OCI-LY1 (cell line): ENCODE measurements at regions not wholly inside any gene's neighbourhood (a gene's known extent, or its start where the extent isn't known, plus 50 kb on each side); places are given as distances from the start of the nearest gene placed in this dataset.

Experiments
- H2AFZ ChIP-seq: fragments of 200-600 bp; sonication (generic), shearing (Covaris generic); 2 replicates; pipeline ENCODE4 v1.6.0; 2014; ENCODE audit warnings: antibody characterized with exemption, mild to moderate bottlenecking, low read length
- H3F3A ChIP-seq: fragments of 200-600 bp; sonication (generic), shearing (Covaris generic); 2 replicates; pipeline ENCODE4 v1.6.0; 2014; ENCODE audit warnings: mild to moderate bottlenecking, antibody characterized with exemption, low read length, moderate library complexity; ENCODE audit not compliant: insufficient read depth
- H3K27ac ChIP-seq: fragments of 200-600 bp; sonication (generic); 2 replicates; pipeline ENCODE4 v1.5.1; 2014; ENCODE audit warnings: low read length, mixed run types, mild to moderate bottlenecking, low read depth; ENCODE audit not compliant: poor library complexity, severe bottlenecking
- H3K27me3 ChIP-seq: fragments of 200-600 bp; sonication (generic); 2 replicates; pipeline ENCODE4 v1.6.0; 2014; ENCODE audit warnings: antibody characterized with exemption, mild to moderate bottlenecking, low read length, moderate library complexity; ENCODE audit not compliant: insufficient read depth
- H3K36me3 ChIP-seq: fragments of 200-600 bp; sonication (generic); 2 replicates; pipeline ENCODE4 v1.6.1; 2014; ENCODE audit warnings: mild to moderate bottlenecking, antibody characterized with exemption, low read length, moderate library complexity, mixed read lengths; ENCODE audit not compliant: insufficient read depth
- H3K4me1 ChIP-seq: fragments of 200-600 bp; sonication (generic); 2 replicates; pipeline ENCODE4 v1.5.1; 2014; ENCODE audit warnings: mild to moderate bottlenecking, low read length, moderate library complexity; ENCODE audit not compliant: insufficient read depth, severe bottlenecking
- H3K4me2 ChIP-seq: fragments of 200-600 bp; sonication (generic), shearing (Covaris generic); 2 replicates; pipeline ENCODE4 v1.6.1; 2014; ENCODE audit warnings: low read length
- H3K4me3 ChIP-seq: fragments of 200-600 bp; sonication (generic); 2 replicates; pipeline ENCODE4 v1.5.1; 2014; ENCODE audit warnings: low read length, low read depth, mild to moderate bottlenecking, mixed read lengths; ENCODE audit not compliant: poor library complexity, severe bottlenecking
- H3K79me2 ChIP-seq: fragments of 200-600 bp; shearing (Covaris generic); 2 replicates; pipeline ENCODE4 v1.6.1; 2016; ENCODE audit warnings: mixed run types, low read length, mixed read lengths; ENCODE audit not compliant: insufficient read depth
- H3K9ac ChIP-seq: fragments of 200-600 bp; sonication (generic), shearing (Covaris generic); 2 replicates; pipeline ENCODE4 v1.6.1; 2014; ENCODE audit warnings: mild to moderate bottlenecking, low read length, mixed read lengths
- H3K9me2 ChIP-seq: fragments of 200-600 bp; sonication (generic), shearing (Covaris generic); 2 replicates; pipeline ENCODE4 v1.6.1; 2014; ENCODE audit warnings: low read depth, mild to moderate bottlenecking, low read length, mixed read lengths
- H3K9me3 ChIP-seq: fragments of 200-600 bp; shearing (Covaris generic); 2 replicates; pipeline ENCODE4 v1.6.1; 2014; ENCODE audit warnings: low read length, mixed read lengths
- H4K20me1 ChIP-seq: fragments of 200-600 bp; sonication (generic), shearing (Covaris generic); 2 replicates; pipeline ENCODE4 v1.6.0; 2016; ENCODE audit warnings: mild to moderate bottlenecking, low read length; ENCODE audit not compliant: insufficient read depth
- CTCF ChIP-seq: fragments of 200-600 bp; sonication (generic), shearing (Covaris generic); IDR thresholded peaks from 2 replicates; pipeline ENCODE4 v1.5.1; 2017; ENCODE audit warnings: mild to moderate bottlenecking, antibody characterized with exemption, low read length, moderate library complexity, mixed read lengths
- EZH2 ChIP-seq: fragments of 200-600 bp; sonication (generic), shearing (Covaris generic); IDR thresholded peaks from 2 replicates; pipeline ENCODE4 v1.8.0; 2017; ENCODE audit warnings: borderline replicate concordance, mixed run types, mild to moderate bottlenecking, antibody characterized with exemption, low read length, moderate library complexity, mixed read lengths

GRCh38 chr10:131808370-131808930 lies 92.4 kb upstream of the PPP2R2D start:
- H4K20me1 ChIP-seq, result no peaks in the 10 kb centered on the region
- H3K9me3 ChIP-seq, result no peaks in the 10 kb centered on the region
- no peak overlapping the region for H3K27ac ChIP-seq
- TF ChIP-seq CTCF (no peak), EZH2 (no peak)
- H3F3A ChIP-seq, result no peaks in the 10 kb centered on the region
- H3K27me3 ChIP-seq, result no peaks in the 10 kb centered on the region
- H3K36me3 ChIP-seq, result no peaks in the 10 kb centered on the region
- no peak overlapping the region for H3K9ac ChIP-seq
- H3K79me2 ChIP-seq, result no peaks in the 10 kb centered on the region
- H3K4me3 ChIP-seq, result no peak overlapping the region
- H3K4me2 ChIP-seq, result no peak overlapping the region
- H3K4me1 ChIP-seq, result no peaks in the 10 kb centered on the region
- no peak overlapping the region for H2AFZ ChIP-seq
- H3K9me2 ChIP-seq, result no peaks in the 10 kb centered on the region

GRCh38 chr10:131810036-131810804 lies 90.6 kb upstream of the PPP2R2D start:
- Histone ChIP-seq H3K4me3 (no peak overlapping the region), H4K20me1 (no peaks in the 10 kb centered on the region), H3F3A (no peaks in the 10 kb centered on the region), H3K9ac (no peak overlapping the region), H3K4me1 (no peaks in the 10 kb centered on the region), H3K9me3 (no peaks in the 10 kb centered on the region), H3K9me2 (no peaks in the 10 kb centered on the region), H3K27ac (no peak overlapping the region), H2AFZ (no peak overlapping the region), H3K36me3 (no peaks in the 10 kb centered on the region), H3K27me3 (no peaks in the 10 kb centered on the region), H3K4me2 (no peak overlapping the region), H3K79me2 (no peaks in the 10 kb centered on the region)
- TF ChIP-seq CTCF (no peak), EZH2 (no peak)

GRCh38 chr10:131810805-131811629 lies 89.8 kb upstream of the PPP2R2D start:
- H3K27me3 ChIP-seq, result no peaks in the 10 kb centered on the region
- H3K36me3 ChIP-seq, result no peaks in the 10 kb centered on the region
- H3K9ac ChIP-seq, result no peak overlapping the region
- no peak overlapping the region for H3K27ac ChIP-seq
- no peaks in the 10 kb centered on the region for H3K9me3 ChIP-seq
- no peaks in the 10 kb centered on the region for H3K9me2 ChIP-seq
- no peak for TF ChIP-seq CTCF
- TF ChIP-seq EZH2, result no peak
- H4K20me1 ChIP-seq, result no peaks in the 10 kb centered on the region
- H3F3A ChIP-seq, result no peaks in the 10 kb centered on the region
- H3K4me3 ChIP-seq, result no peak overlapping the region
- no peaks in the 10 kb centered on the region for H3K4me1 ChIP-seq
- H3K4me2 ChIP-seq, result no peak overlapping the region
- no peaks in the 10 kb centered on the region for H3K79me2 ChIP-seq
- no peak overlapping the region for H2AFZ ChIP-seq
